Stimulated activated CD4-positive, alpha-beta T cell treated with anti-CD3 and anti-CD28 coated beads, Interleukin-4, amount 100 ng/mL, for 4 hours (primary cell): ENCODE measurements at regions not wholly inside any gene's neighbourhood (a gene's known extent, or its start where the extent isn't known, plus 50 kb on each side); places are given as distances from the start of the nearest gene placed in this dataset.
"Not testable (repeated sequence)": the region's sequence is repeated elsewhere in the genome, so short reads cannot be mapped to it uniquely, and the experiment has no call there.

Experiments
- DNase-seq, 2 experiments: peaks; one replicate each; pipeline ENCODE4 v3.0.0-alpha.2; 2020

DNA sequence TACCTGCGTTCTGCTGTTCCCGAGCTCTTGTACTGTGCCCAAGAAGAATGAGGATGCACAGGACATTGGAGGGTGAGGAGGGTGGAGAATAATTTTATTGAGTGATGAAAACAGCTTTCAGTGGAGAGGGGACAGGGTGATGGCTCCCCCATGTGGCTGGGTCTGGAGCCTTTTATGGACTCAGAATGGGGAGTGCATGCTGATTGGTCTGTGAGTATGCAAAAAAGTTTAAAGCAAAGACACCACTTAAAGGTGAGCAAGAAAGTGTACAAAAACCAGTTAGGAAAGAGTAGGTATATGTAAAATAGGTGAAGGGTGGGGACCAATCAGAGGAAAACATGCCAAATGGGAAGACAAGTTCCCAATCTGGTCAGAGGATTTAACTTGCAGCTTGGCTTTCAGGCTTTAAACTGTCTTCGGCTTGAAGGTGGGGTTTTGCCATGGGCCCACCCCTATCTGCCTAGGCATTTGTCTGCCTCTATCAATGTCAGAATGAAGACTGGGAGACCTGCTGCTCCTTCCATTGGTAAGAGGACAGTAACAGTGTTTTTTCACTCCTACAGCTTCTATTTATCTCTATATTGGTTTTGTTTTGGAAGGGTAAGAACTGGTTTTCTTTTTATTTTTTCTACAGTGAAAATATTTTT, 118.0 kb upstream of the RAI14 start:
- DNase-seq = no peak

- DNase-seq = no peak
Observed at GRCh38 chr5:34539183-34539582, 116.9 kb upstream of the RAI14 start.

DNA sequence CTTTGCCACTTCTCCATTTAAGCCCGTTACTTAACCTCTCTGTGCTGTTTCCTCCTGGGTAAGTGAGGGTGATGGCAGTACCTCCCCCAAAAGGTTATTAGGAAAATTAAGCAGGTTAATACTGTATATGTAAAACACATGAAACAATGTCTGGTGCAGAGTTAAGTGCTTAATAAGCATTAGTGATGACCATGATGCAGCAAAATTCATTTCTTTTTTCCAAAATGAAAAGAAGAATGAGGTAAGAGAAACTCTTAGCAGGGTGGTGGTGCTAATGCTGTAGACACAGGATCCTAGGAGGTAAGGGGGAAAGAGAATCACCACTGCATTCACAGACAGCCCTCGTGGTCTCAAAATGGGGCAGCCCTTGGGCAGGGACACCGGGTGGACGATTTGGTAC, 115.1 kb upstream of the RAI14 start:
- no peak for DNase-seq

- DNase-seq = no peak
Observed at GRCh38 chr5:34542818-34543217, 113.3 kb upstream of the RAI14 start.

DNA sequence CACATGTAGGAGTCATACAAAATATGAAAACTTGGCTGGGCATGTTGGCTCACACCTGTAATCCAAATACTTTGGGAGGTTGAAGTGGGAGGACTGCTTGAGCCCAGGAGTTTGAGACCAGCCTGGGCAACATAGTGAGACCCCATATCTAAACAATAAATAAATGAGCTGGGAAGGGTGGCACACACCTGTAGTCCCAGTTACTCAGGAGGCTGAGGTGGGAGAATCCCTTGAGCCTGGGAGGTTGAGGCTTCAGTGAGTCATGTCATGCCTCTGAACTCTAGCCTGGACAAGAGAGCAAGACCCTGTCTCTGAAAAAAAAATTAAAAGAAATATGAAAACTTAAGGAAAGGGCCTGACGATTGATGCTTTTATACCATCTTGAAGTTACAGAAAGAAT, 112.4 kb upstream of the RAI14 start:
- no peak for DNase-seq

DNA sequence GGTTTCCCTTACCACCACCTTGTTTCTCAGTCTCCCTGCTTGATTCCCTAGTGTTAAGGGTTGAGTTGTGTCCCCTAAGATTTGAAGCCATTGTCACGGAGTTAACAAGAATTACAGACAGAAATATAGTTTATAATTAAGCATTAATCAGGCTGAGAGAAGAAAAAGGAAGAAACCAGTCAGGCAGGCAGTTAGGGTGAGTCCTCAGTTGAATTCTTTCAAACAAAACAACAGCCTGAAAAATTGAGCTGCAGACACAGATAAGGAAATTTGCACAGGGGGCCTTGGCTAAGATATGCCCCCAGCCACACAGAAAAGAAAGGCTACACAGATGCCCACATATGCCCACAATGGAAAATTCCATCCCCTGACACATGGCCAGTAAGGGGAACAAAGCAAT, 111.7 kb upstream of the RAI14 start:
- no peak for DNase-seq

- no peak for DNase-seq
Observed at GRCh38 chr5:34545164-34545563, 111.0 kb upstream of the RAI14 start.

DNA sequence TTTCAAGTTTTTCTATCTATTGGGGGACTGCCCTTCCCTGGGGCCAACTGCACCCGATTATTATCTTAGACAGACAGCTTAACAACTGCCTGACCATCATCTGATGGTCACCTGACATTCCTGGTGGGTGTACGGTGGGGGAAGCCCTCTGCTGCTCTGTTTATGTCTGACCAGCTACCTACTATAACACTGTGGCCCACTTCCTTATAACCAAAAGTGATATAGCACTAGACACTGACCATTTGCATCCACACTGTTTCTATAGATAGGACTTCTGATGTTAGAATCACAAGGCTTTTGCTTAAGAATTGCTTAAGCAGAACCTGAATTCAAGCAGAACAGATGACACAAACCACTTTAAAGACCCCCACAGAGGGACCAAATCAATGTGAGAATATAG, 110.5 kb upstream of the RAI14 start:
- DNase-seq = no peak

- DNase-seq = no peak
Observed at GRCh38 chr5:34547300-34548085, 108.6 kb upstream of the RAI14 start.

GRCh38 chr5:34548086-34548403, 108.1 kb upstream of the RAI14 start:
- no peak for DNase-seq

GRCh38 chr5:34550247-34550646, 105.9 kb upstream of the RAI14 start:
- DNase-seq = no peak

DNA sequence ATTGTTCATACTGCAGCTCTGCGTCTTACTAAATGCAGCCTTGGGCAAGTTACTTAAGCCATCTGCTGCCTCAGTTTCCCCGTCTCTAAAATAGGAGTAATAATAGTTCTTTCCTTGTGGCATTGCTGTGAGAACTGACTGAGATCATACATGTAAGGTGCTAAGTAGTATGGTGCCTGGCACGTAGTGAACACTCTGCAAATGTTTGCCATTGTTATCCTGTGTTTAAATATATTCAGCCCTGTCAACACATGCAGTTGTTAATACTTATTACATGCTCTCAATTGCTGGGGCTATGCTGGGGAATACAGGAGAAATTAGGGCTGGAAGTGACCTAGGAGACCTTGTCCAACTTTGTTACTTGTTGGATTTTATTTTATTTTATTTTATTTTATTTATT, 105.2 kb upstream of the RAI14 start:
- no peak for DNase-seq

GRCh38 chr5:34551911-34552433, 104.2 kb upstream of the RAI14 start:
- no peak for DNase-seq

DNA sequence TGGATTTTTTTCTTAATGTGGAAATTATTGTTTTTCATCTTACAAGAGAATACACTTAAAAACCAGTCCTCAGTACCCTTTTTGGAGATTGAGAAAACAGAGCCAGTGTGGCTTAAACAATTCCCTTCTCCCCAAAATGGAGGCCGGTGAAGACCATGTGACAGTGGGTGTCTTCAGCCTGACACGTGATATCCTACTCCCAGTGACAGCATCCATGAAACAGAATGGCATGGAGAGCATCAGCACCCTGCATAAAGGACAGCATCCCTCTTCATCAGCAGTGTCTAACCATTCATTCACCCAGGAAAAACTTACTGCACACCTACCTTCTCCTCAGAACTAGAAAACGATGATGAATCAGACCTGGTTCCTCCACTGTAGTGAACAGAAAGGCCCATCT, 103.4 kb upstream of the RAI14 start:
- no peak for DNase-seq

DNA sequence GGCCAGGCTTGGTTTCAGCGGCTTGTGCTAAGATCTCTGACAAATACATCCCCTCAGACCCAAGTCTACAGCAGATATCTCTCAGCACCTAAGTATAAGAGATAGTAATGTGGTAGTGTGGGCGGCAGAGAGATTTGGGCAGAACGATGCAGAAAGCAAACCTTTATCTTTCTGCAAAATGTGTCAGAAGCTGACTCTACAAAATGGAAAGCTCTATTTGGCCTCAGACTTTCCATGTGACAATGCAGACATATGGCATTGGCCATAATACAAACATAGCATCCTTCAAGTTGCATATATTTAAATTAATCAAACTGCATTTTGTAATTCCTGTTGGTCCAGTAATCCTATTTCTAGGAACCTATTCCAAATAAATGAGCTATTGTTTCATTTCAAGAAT, 102.5 kb upstream of the RAI14 start:
- no peak for DNase-seq

- DNase-seq = no peak
Observed at GRCh38 chr5:34554641-34555040, 101.5 kb upstream of the RAI14 start.

DNA sequence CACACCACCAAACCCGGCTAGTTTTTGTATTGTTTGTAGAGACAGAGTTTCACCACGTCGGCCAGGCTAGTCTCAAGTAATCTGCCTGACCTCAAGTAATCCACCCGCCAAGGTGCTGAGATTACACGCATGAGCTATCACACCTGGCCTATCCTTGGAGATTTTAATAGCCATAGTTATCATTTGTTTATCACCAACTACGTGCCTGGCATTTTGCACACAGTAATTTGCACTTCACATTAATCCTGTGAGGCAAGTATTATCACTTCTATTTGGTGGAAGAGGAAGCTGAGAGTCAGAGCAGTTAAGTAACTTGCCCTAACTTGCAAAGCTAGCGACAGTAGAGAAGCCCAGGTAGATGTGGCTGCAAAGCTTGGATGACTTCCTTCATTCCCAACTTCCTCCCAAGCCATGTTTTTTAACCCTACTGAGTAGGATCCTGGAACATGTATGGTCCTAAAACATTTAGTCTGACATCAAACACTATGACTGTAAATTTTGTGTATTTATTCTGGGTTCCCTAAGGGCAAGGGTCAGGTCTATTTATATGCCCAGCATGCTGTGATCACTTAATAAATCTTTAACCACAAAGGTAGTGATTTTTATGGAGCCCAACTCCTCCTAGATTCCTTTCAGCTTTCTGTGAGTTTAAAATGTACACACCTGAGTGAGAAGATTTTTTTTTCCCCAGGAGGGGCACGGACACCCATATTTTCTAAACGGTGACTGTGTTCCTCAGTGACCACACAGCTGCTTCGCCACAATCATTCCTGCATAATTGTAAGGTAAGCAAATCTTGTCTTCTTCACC, 100.2 kb upstream of the RAI14 start:
- DNase-seq = no peak

- no peak for DNase-seq
Observed at GRCh38 chr5:34556509-34556782, 99.7 kb upstream of the RAI14 start.

DNA sequence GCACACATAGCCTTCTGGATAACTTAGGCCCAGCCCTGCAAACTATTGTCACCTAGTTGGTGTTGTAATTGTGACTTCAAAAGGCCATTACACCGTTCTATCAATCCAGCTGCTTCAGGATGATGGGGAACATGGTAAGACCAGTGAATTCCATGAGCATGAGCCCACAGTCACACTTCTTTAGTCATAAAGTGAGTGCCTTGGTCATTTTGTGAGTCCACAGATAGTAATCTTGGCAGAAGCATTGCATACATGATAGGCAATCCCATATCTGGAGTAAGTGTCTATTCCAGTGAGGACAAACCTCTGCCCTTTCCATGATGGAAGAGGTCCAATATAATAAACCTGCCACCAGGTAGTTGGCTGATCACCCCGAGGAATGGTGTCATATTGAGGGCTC, 94.5 kb upstream of the RAI14 start:
- not testable (repeated sequence) for DNase-seq

DNA sequence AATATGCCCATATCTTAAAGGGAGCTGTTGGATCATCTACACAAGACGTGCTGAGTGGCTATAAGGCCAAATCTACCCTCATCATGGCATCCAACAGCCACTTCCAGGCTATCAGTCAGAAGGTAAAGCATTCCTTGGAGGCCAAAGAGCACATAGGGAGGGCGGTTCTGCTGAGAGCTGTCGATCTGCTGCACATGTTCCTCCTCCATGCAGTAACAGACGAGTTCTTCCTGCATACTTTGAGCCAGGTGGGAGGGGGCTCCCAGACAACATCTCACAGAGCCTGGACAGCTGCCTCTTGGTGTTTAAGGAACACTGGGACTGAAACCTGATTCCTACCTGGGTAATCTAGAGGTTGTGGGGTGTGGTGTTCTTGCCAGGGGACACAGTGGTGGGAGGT, 93.3 kb upstream of the RAI14 start:
- DNase-seq = no peak

DNA sequence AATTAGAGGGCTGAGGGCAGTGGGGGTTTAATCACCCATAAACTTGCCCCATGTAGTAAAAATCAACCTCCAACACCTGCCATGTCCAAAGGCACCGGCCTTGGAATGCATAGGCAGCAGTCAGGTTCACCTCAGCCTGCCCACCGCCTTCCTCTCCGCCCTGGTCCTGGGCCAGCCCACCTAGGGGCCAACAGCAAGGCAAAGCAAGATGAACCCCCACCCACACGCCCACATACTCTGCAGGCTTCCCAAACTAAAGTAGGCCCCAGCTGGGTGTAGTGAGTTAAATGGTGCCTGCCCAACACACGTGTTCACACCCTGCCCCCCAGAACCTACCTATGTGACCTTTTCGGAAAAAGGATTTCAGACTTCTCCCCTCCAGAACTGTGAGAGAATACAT, 92.9 kb upstream of the RAI14 start:
- DNase-seq = no peak

DNA sequence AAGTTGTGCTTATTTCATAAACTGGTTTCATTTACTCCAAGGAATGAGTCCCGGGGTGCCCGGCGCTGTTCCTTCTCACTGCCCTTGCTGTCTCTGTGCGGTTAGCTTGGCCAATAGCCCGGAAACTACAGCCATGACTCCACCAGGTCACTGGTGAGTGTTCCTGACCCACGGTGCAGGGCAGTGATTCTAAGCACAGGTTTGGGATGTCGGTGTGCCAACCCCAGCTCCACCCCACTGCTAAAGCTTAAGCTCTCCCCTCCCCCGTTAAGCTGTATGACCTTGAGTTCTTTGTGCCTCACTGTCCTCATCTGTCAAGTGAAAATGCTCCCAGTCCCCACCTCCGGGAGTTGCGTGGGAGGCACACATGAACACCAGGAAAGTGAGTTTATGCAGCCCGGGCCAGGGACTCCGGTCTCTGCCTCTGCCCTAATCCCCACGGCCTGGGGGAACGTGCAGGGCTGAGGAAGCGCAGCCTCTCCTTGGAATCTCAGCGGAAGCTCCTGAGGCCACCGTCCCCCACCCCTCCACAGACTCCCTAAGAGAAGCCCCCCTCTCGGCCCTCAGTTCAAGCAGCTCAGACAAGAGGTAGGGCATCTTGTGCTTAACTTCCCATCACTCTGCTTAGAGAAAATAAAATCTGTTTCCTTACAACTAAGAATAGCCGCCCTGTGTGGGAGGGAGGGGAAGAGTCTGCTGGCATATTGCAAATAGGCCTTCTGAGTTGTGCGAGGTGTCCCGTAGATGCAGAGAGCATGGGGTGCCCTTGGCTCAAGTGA, 92.0 kb upstream of the RAI14 start:
- no peak for DNase-seq

DNA sequence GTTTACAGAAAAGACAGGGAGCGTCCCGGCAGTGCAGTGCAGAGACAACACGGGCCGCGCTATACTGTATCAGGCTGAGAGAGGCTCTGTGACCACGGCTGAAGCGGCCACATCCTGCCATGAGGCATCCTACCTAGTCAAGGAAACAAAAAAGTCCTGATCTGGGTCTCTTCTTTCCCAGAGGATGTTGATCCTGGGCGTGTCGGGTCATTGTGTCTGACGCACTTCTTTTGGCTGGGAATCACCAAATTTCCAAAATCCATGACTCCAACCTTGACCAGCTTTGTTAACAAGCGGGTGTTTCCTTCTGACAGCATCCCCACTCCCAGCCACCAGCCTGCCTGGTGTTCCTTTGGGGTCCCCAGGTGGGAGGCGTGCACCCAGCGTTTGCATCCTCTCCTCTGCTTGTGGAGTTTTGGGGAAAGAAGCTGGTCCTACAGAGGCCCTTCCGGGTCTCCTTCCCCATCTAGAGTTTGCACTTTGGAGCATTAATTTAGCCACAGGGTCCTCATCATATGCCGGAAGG, 91.4 kb upstream of the RAI14 start:
- DNase-seq = no peak
